ENCODE measurements at regions not wholly inside any gene's neighbourhood (a gene's known extent, or its start where the extent isn't known, plus 50 kb on each side); places are given as distances from the start of the nearest gene placed in this dataset.

DNA sequence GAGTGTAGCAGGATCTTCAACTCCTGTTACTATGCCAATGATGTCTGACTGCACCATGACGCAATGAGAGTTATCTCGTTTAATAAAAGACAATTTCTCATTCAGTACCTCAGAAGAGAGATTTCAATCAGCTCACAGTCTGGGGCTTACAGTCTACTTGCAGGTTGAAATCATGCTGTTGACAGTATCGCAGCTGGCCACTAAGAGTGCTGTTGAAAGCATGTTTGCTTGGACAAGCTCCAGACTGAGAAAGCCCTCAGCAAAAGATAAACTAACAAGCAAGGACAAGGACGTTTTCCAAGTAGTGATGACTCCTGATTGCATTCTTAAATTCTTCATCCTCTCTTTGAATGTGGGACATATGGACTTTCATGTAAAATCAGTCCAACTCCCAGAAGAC lies 145.2 kb upstream of the SYT4 start:
- intact Hi-C loops (cut with DNase I), result loop anchor here (10.0 kb wide), 1 partner anchor 58 kb away; no protein-coding TSS in a partner anchor
- H3K27ac ChIP-seq, result no peak overlapping the region
- H3K9me3 ChIP-seq, result no peaks in the 10 kb centered on the region
- H3K4me1 ChIP-seq, result no peaks in the 10 kb centered on the region
- TF ChIP-seq, protein P1, sequence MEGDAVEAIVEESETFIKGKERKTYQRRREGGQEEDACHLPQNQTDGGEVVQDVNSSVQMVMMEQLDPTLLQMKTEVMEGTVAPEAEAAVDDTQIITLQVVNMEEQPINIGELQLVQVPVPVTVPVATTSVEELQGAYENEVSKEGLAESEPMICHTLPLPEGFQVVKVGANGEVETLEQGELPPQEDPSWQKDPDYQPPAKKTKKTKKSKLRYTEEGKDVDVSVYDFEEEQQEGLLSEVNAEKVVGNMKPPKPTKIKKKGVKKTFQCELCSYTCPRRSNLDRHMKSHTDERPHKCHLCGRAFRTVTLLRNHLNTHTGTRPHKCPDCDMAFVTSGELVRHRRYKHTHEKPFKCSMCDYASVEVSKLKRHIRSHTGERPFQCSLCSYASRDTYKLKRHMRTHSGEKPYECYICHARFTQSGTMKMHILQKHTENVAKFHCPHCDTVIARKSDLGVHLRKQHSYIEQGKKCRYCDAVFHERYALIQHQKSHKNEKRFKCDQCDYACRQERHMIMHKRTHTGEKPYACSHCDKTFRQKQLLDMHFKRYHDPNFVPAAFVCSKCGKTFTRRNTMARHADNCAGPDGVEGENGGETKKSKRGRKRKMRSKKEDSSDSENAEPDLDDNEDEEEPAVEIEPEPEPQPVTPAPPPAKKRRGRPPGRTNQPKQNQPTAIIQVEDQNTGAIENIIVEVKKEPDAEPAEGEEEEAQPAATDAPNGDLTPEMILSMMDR (IDR thresholded peaks at IDR 0.05), result no peak
- H3K27me3 ChIP-seq (ENCODE audit: low read depth), result no peaks in the 10 kb centered on the region
- ATAC-seq, result peak in 1 of 2 donors; percentile 45
- DNase-seq, result no peak
- H3K36me3 ChIP-seq, result no peaks in the 10 kb centered on the region
- H3K4me3 ChIP-seq, result no peak overlapping the region

DNA sequence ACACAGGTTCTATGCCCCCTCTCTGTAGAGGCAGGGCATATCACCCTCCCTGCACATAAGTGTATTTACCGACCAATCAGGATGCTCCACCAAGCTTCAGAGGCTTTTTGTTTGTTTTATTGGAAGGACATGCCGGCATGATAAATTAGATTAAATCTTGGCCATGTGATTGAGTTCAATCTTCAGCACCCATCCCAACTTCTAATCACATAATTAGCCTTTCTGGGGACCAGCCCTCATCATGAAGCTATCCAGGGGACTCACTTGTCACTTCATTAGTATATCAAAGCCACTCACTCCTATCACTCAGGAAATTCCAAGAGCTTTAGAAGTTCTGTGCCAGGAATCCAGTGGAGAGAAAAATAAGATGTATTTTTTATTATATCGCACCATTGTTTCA lies 158.6 kb upstream of the SYT4 start:
- Histone ChIP-seq H3K27me3 (ENCODE audit: low read depth) (no peaks in the 10 kb centered on the region), H3K4me1 (no peaks in the 10 kb centered on the region), H3K4me3 (no peak overlapping the region), H3K27ac (no peak overlapping the region), H3K36me3 (no peaks in the 10 kb centered on the region), H3K9me3 (peaks cover 17% of the 10 kb centered on the region)
- no peak for DNase-seq
- TF ChIP-seq, protein P1 (IDR thresholded peaks at IDR 0.05), result no peak
- ATAC-seq, result no peak
- intact Hi-C loops (cut with DNase I), result no loop called here

- no peaks in the 10 kb centered on the region for H3K36me3 ChIP-seq
- no peak for DNase-seq
- H3K4me1 ChIP-seq, result no peaks in the 10 kb centered on the region
- TF ChIP-seq, protein P1 (IDR thresholded peaks at IDR 0.05), result no peak
- intact Hi-C loops (cut with DNase I), result no loop called here
- H3K4me3 ChIP-seq, result no peak overlapping the region
- H3K27ac ChIP-seq, result no peak overlapping the region
- peaks cover 17% of the 10 kb centered on the region for H3K9me3 ChIP-seq
- ATAC-seq, result no peak
- H3K27me3 ChIP-seq (ENCODE audit: low read depth), result no peaks in the 10 kb centered on the region
These were observed 164.8 kb upstream of the SYT4 start for GRCh38 chr18:43442131-43442530.

DNA sequence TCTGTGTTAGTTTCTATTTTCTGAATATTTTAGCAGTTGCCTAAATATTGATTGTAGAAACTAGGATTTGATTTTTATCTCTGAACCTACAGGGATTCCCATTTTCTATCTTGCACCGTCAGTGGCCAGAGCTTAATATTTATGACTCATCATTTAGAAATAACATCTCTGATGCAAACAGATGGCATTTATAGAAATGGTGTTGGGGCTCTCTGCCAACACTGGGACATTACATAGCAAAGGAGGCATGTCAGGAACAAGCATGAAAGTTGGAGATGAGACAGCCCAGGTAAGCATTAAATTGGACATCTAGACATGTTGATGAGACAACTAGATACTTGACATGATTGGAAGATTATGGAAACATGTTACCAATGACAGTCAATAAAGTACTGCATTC lies 165.3 kb upstream of the SYT4 start:
- no peaks in the 10 kb centered on the region for H3K27me3 ChIP-seq (ENCODE audit: low read depth)
- no peaks in the 10 kb centered on the region for H3K36me3 ChIP-seq
- H3K4me1 ChIP-seq, result no peaks in the 10 kb centered on the region
- TF ChIP-seq, protein P1 (IDR thresholded peaks at IDR 0.05), result no peak
- intact Hi-C loops (cut with DNase I), result no loop called here
- H3K9me3 ChIP-seq, result peaks cover 17% of the 10 kb centered on the region
- H3K4me3 ChIP-seq, result no peak overlapping the region
- DNase-seq, result no peak
- no peak for ATAC-seq
- H3K27ac ChIP-seq, result no peak overlapping the region

- DNase-seq (no peak), ATAC-seq (no peak)
- TF ChIP-seq, protein P1 (IDR thresholded peaks at IDR 0.05), result no peak
- Histone ChIP-seq H3K36me3 (no peaks in the 10 kb centered on the region), H3K4me1 (no peaks in the 10 kb centered on the region), H3K4me3 (no peak overlapping the region), H3K27me3 (ENCODE audit: low read depth) (no peaks in the 10 kb centered on the region), H3K9me3 (peaks cover 14% of the 10 kb centered on the region), H3K27ac (no peak overlapping the region)
- intact Hi-C loops (cut with DNase I), result no loop called here
These were observed 188.2 kb upstream of the SYT4 start for GRCh38 chr18:43465483-43465882.

GRCh38 chr18:43471873-43472272 lies 194.6 kb upstream of the SYT4 start:
- no peak for DNase-seq
- no peaks in the 10 kb centered on the region for H3K27me3 ChIP-seq (ENCODE audit: low read depth)
- no peak overlapping the region for H3K4me3 ChIP-seq
- H3K9me3 ChIP-seq, result no peaks in the 10 kb centered on the region
- no peak for ATAC-seq
- H3K27ac ChIP-seq, result no peak overlapping the region
- no peaks in the 10 kb centered on the region for H3K36me3 ChIP-seq
- TF ChIP-seq, protein P1 (IDR thresholded peaks at IDR 0.05), result no peak
- no peaks in the 10 kb centered on the region for H3K4me1 ChIP-seq
- intact Hi-C loops (cut with DNase I), result no loop called here

Measured in lower lobe of right lung (tissue), 2 donors.